Lung (tissue), 11 donors: ENCODE measurements at regions not wholly inside any gene's neighbourhood (a gene's known extent, or its start where the extent isn't known, plus 50 kb on each side); places are given as distances from the start of the nearest gene placed in this dataset.

Experiments used
- ATAC-seq: fragments of 200-7000 bp; cut with Tn5 transposase; one replicate; pipeline ENCODE4 v1.9.1; 2020; ENCODE audit warnings: moderate number of reproducible peaks; ENCODE audit not compliant: insufficient read depth, low FRiP score
- DNase-seq, 3 donors: peaks; one replicate each; pipeline ENCODE4 v3.0.0-alpha.2; 2013 to 2017
- H3K27ac ChIP-seq, 2 donors: one replicate each; pipeline ENCODE4 v1.5.1; 2013; ENCODE audit warnings: mild to moderate bottlenecking in 2 of 2, moderate library complexity in 2 of 2, control low read depth in 1 of 2, inconsistent platforms in 1 of 2, low read depth in 1 of 2, low read length in 1 of 2
- H3K27me3 ChIP-seq, 3 donors: one replicate each; pipeline ENCODE4 v1.5.1; 2013; ENCODE audit warnings: low read length in 2 of 3; ENCODE audit not compliant: control insufficient read depth in 3 of 3, insufficient read depth in 3 of 3
- H3K36me3 ChIP-seq, 4 donors: one replicate each; pipeline ENCODE4 v1.5.1; 2013; ENCODE audit warnings: low read length in 4 of 4, mild to moderate bottlenecking in 1 of 4, moderate library complexity in 1 of 4; ENCODE audit not compliant: control insufficient read depth in 4 of 4, insufficient read depth in 4 of 4
- H3K4me1 ChIP-seq, 5 donors: one replicate each; pipeline ENCODE4 v1.5.1; 2013; ENCODE audit warnings: low read length in 5 of 5, mild to moderate bottlenecking in 2 of 5, moderate library complexity in 1 of 5; ENCODE audit not compliant: control insufficient read depth in 5 of 5, insufficient read depth in 5 of 5
- H3K4me3 ChIP-seq: one replicate; pipeline ENCODE4 v1.5.1; 2013; ENCODE audit warnings: mild to moderate bottlenecking, control low read depth, moderate library complexity
- H3K9ac ChIP-seq, 2 donors: one replicate each; pipeline ENCODE4 v1.5.1; 2013; ENCODE audit warnings: low read length in 2 of 2, control low read depth in 1 of 2; ENCODE audit not compliant: insufficient read depth in 1 of 2
- H3K9me3 ChIP-seq, 4 donors: one replicate each; pipeline ENCODE4 v1.5.1; 2013; ENCODE audit warnings: low read length in 3 of 4, mild to moderate bottlenecking in 1 of 4, moderate library complexity in 1 of 4; ENCODE audit not compliant: control insufficient read depth in 4 of 4, insufficient read depth in 3 of 4
- CTCF ChIP-seq: IDR thresholded peaks from 2 replicates; pipeline ENCODE4 v1.5.1; 2012; ENCODE audit warnings: mild to moderate bottlenecking; ENCODE audit errors: control extremely low read depth, extremely low read depth
- WGBS, 2 donors: extraction: QIAGEN DNeasy Blood & Tissue Kit; methylation state at CpG; one replicate each; pipeline ENCODE4 v1.1.7; 2013; 5-methylcytosine and 5-hydroxymethylcytosine counted together
- donor health status: control.
- donor health status: control.
- donor health status: Bipolar disorder and iron deficiency.
- donor health status: healthy.
- donor health status: DM: yes; HTN: yes; CAD: no.

DNA sequence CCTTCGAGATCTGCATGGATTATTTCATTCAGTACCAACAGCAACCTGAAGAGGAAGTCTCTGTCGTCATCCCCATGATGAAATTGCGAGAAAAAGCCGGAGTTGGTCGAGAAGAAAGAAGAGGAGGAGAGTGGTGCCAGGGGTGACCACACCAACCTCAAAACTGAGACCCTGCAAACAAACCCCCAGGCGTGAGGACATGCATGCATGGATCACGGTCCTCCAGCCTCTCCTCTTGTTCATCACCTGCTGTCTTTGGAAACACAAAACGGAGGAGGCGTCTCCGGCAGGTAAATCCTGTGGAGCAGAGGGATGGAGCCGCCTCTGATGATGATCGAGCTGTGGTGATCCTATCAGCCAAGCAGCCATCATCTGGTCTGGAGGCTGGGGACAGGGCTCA, 114.4 kb upstream of the IRX2 start:
- no peaks in the 10 kb centered on the region for H3K27me3 ChIP-seq
- H3K9ac ChIP-seq: no peak overlapping the region
- ATAC-seq: no peak
- no peaks in the 10 kb centered on the region for H3K36me3 ChIP-seq
- no peak for DNase-seq
- peaks cover 0 to 1% (median 0%) of the 10 kb centered on the region in 5 donors for H3K4me1 ChIP-seq
- no peak overlapping the region for H3K27ac ChIP-seq
- no peak overlapping the region for H3K4me3 ChIP-seq
- H3K9me3 ChIP-seq: peaks cover 0 to 15% (median 0%) of the 10 kb centered on the region in 4 donors
- WGBS, 2 donors: 83 to 90% methylated on average over 12 of the region's 12 CpGs
- no peak for TF ChIP-seq CTCF

DNA sequence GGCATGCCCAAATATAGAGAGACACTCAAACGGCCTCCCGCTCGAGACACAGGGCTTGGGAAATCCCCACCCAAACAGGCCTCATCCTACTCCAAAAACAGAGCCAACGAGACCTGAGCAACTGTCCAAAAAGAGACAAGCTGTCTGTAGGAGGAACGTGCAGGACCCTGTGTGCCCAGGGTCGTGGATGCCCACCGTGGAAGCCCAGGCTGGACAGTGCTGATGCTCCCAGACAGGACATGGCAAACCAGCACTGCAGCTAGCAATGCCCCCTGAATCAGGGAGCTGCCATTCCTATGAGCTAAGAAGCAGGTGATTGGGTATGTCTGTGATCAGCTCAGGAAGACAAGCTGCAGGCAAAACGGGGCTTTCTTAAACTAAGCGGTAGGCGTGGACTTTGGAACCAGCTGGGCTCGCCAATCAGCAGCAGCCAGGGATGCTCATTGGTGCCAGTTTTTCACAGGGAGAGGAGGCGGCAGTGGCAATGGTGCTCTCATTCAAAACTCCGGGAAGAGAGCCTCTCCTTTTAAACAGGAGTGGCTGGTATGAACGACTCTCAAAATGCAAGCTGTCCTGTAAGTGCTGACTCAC, 113.1 kb upstream of the IRX2 start:
- no peak overlapping the region for H3K9ac ChIP-seq
- no peaks in the 10 kb centered on the region for H3K27me3 ChIP-seq
- H3K4me3 ChIP-seq: no peak overlapping the region
- no peak for ATAC-seq
- 60 to 73% methylated on average over 14 of the region's 14 CpGs for WGBS, 2 donors
- H3K36me3 ChIP-seq: no peaks in the 10 kb centered on the region
- peaks cover 0 to 1% (median 0%) of the 10 kb centered on the region in 5 donors for H3K4me1 ChIP-seq
- peaks cover 0 to 18% (median 0%) of the 10 kb centered on the region in 4 donors for H3K9me3 ChIP-seq
- DNase-seq: no peak
- TF ChIP-seq CTCF: no peak
- no peak overlapping the region for H3K27ac ChIP-seq

DNA sequence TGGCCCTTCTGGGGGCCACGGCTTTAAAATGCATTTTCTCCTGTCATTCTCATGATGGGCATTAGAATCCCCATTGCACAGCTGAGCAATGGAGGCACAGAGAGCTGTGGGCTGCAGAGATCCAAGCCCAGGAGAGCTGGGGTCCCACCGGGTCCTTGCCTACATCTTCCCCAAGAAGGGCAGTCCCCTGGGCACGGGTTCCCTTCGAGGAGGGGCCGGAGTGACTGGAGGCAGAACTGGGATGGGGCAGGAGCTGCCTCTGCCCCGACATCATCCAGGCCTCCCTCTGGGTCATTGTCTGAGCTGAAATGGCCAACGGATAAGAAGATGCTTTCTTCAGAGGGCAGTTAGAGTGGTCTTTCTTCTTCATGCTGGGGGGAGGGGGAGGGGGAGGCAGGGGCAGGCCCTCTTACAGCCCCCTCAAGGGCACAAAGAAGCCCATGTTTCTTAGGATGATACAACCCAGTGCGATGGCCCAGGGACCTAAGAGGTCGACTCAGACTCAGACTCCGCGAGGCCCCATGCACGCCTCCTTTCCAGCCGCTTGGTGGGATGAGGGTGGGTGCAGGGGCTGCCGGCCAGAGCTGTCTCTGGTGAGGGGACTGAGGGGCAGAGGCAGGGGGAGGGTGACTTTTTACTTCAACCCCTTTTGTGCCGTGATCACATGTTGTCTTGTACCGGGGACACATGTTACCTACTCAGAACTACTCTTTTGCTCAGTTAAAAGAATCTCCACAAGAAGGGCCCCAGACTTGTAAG, 112.4 kb upstream of the IRX2 start:
- no peaks in the 10 kb centered on the region for H3K36me3 ChIP-seq
- no peak overlapping the region for H3K27ac ChIP-seq
- DNase-seq: no peak
- WGBS, 2 donors: 79 to 87% methylated on average over 16 of the region's 16 CpGs
- H3K27me3 ChIP-seq: no peaks in the 10 kb centered on the region
- ATAC-seq: no peak
- H3K9me3 ChIP-seq: peaks cover 0 to 18% (median 0%) of the 10 kb centered on the region in 4 donors
- no peak overlapping the region for H3K9ac ChIP-seq
- TF ChIP-seq CTCF: no peak
- H3K4me1 ChIP-seq: peaks cover 0 to 1% (median 0%) of the 10 kb centered on the region in 5 donors
- H3K4me3 ChIP-seq: no peak overlapping the region
